CD4-positive, alpha-beta T cell (primary cell): ENCODE measurements at regions not wholly inside any gene's neighbourhood (a gene's known extent, or its start where the extent isn't known, plus 50 kb on each side); places are given as distances from the start of the nearest gene placed in this dataset.

ENCODE experiments used
- ATAC-seq: fragments of 200-7000 bp; cut with Tn5 transposase; one replicate; pipeline ENCODE4 v1.10.0; 2022; ENCODE audit warnings: mild to moderate bottlenecking; ENCODE audit not compliant: poor library complexity
- CTCF ChIA-PET: fragments of 350-600 bp; sonication (Branson Sonifier 250); formaldehyde crosslinking; loops from one replicate; lab custom pipeline; 2021; ENCODE audit warnings: antibody characterized with exemption, inconsistent platforms; lab: Charles Lee
- POLR2A ChIA-PET: fragments of 350-600 bp; sonication (Branson Sonifier 250); formaldehyde crosslinking; loops from one replicate; lab custom pipeline; 2021; ENCODE audit warnings: antibody characterized with exemption, inconsistent platforms; lab: Charles Lee
- DNase-seq, 14 experiments: peaks; one replicate each; pipeline ENCODE4 v3.0.0-alpha.2; 2013 to 2020; ENCODE audit warnings: mixed read lengths in 2 of 14
- H3K27ac ChIP-seq, 2 donors: one replicate each; pipeline versions ENCODE4 v1.5.1 to v1.7.0; 2013; ENCODE audit warnings: low read length in 2 of 2, low read depth in 1 of 2, mild to moderate bottlenecking in 1 of 2
- H3K27me3 ChIP-seq, 2 experiments: 1 replicate in 1 of 2; 2 replicates in 1 of 2; pipeline versions ENCODE4 v1.6.1 to v1.7.0; 2013; ENCODE audit warnings: low read length in 2 of 2, control low read depth in 1 of 2, mild to moderate bottlenecking in 1 of 2, moderate library complexity in 1 of 2; ENCODE audit not compliant: insufficient read depth in 2 of 2, control insufficient read depth in 1 of 2
- H3K36me3 ChIP-seq: one replicate; pipeline ENCODE4 v1.6.1; 2013; ENCODE audit warnings: low read length, control low read depth; ENCODE audit not compliant: insufficient read depth
- H3K4me1 ChIP-seq: one replicate; pipeline ENCODE4 v1.6.1; 2013; ENCODE audit warnings: low read length, control low read depth; ENCODE audit not compliant: insufficient read depth
- H3K4me3 ChIP-seq: one replicate; pipeline ENCODE4 v1.5.1; 2013; ENCODE audit warnings: mild to moderate bottlenecking, low read length, moderate library complexity
- H3K9me3 ChIP-seq, 2 experiments: 1 replicate in 1 of 2; 2 replicates in 1 of 2; pipeline versions ENCODE4 v1.6.1 to v1.7.0; 2013; ENCODE audit warnings: low read length in 2 of 2, mild to moderate bottlenecking in 2 of 2, control low read depth in 1 of 2, moderate library complexity in 1 of 2; ENCODE audit not compliant: control insufficient read depth in 1 of 2, insufficient read depth in 1 of 2
- H3K27ac Mint-ChIP-seq: one replicate; pipeline ENCODE4 v1.8.0; 2020; ENCODE audit warnings: mixed read lengths
- H3K27me3 Mint-ChIP-seq: one replicate; pipeline ENCODE4 v1.8.0; 2021; ENCODE audit warnings: mixed read lengths
- H3K36me3 Mint-ChIP-seq: one replicate; pipeline ENCODE4 v1.8.0; 2021; ENCODE audit warnings: low read depth, mixed read lengths
- H3K4me1 Mint-ChIP-seq: one replicate; pipeline ENCODE4 v1.8.0; 2021; ENCODE audit warnings: low read depth, mixed read lengths
- H3K4me3 Mint-ChIP-seq: one replicate; pipeline ENCODE4 v1.8.0; 2020; ENCODE audit warnings: mild to moderate bottlenecking, mixed read lengths
- H3K9me3 Mint-ChIP-seq: one replicate; pipeline ENCODE4 v1.8.0; 2020; ENCODE audit warnings: mixed read lengths
- intact Hi-C, 2 experiments: fragments of 100-400 bp; cut with DNase I in 1 of 2; cut with micrococcal nuclease in 1 of 2; formaldehyde crosslinking; loops; one replicate each; pipeline versions ENCODE4 v1.15.1 to v1.9.0; 2023 to 2025; cut with DNase I, micrococcal nuclease
- TF ChIP-seq, protein P1 (sequence below): fragments of 200-600 bp; IDR thresholded peaks from one replicate; pipeline ENCODE4 v1.8.0; 2022; ENCODE audit warnings: antibody characterized with exemption, mild to moderate bottlenecking

DNA sequence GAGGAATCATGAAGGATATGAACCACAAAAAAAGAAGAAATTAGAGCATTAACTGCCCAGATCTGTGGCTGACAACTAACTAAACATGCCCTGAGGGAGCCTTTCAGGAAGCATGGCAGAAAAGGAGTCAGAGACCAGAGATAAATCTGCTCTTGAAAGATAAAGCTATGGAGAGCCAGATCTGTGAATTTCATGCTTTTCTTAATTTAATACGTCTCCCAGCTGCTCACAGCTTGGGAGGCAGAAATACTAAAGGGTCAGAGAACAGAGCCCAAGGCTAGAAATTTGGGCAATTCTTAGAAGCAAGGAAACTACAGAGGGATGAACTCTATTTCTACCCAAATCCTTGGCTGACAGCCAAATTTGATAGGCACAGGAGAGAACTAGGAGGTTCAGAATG is 223.0 kb upstream of the DPP10 start:
- Histone ChIP-seq H3K27me3 (peaks cover 9 to 17% of the 10 kb centered on the region in 2 experiments), H3K4me3 (no peak overlapping the region), H3K36me3 (no peaks in the 10 kb centered on the region), H3K9me3 (no peaks in the 10 kb centered on the region), H3K27ac (no peak overlapping the region), H3K4me1 (no peaks in the 10 kb centered on the region)
- Mint-ChIP-seq H3K4me3 (no peak overlapping the region), H3K36me3 (no peaks in the 10 kb centered on the region), H3K27ac (no peak overlapping the region), H3K9me3 (no peaks in the 10 kb centered on the region), H3K4me1 (no peaks in the 10 kb centered on the region), H3K27me3 (peaks cover 55% of the 10 kb centered on the region)
- DNase-seq (no peak), ATAC-seq (no peak)
- TF ChIP-seq, protein P1, sequence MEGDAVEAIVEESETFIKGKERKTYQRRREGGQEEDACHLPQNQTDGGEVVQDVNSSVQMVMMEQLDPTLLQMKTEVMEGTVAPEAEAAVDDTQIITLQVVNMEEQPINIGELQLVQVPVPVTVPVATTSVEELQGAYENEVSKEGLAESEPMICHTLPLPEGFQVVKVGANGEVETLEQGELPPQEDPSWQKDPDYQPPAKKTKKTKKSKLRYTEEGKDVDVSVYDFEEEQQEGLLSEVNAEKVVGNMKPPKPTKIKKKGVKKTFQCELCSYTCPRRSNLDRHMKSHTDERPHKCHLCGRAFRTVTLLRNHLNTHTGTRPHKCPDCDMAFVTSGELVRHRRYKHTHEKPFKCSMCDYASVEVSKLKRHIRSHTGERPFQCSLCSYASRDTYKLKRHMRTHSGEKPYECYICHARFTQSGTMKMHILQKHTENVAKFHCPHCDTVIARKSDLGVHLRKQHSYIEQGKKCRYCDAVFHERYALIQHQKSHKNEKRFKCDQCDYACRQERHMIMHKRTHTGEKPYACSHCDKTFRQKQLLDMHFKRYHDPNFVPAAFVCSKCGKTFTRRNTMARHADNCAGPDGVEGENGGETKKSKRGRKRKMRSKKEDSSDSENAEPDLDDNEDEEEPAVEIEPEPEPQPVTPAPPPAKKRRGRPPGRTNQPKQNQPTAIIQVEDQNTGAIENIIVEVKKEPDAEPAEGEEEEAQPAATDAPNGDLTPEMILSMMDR = no peak
- CTCF ChIA-PET = no interaction called here
- POLR2A ChIA-PET = no interaction called here
- intact Hi-C loops = no loop called here

GRCh38 chr2:114222344-114222743 is 220.1 kb upstream of the DPP10 start:
- TF ChIP-seq, protein P1 = no peak
- Histone ChIP-seq H3K4me3 (no peak overlapping the region), H3K27ac (no peak overlapping the region), H3K36me3 (no peaks in the 10 kb centered on the region), H3K9me3 (no peaks in the 10 kb centered on the region), H3K27me3 (peaks cover 9 to 12% of the 10 kb centered on the region in 2 experiments), H3K4me1 (no peaks in the 10 kb centered on the region)
- Mint-ChIP-seq H3K4me3 (no peak overlapping the region), H3K9me3 (no peaks in the 10 kb centered on the region), H3K27ac (no peak overlapping the region), H3K4me1 (no peaks in the 10 kb centered on the region), H3K36me3 (no peaks in the 10 kb centered on the region), H3K27me3 (peaks cover 31% of the 10 kb centered on the region)
- CTCF ChIA-PET = no interaction called here
- intact Hi-C loops = no loop called here
- ATAC-seq (no peak), DNase-seq (no peak)
- POLR2A ChIA-PET = no interaction called here

GRCh38 chr2:114231921-114232320 is 210.5 kb upstream of the DPP10 start:
- H3K27me3 Mint-ChIP-seq = peaks cover 37% of the 10 kb centered on the region

More at GRCh38 chr2:114231921-114232320, 210.5 kb upstream of the DPP10 start:
- no peaks in the 10 kb centered on the region for H3K9me3 Mint-ChIP-seq
- Histone ChIP-seq H3K36me3 (no peaks in the 10 kb centered on the region), H3K27me3 (peaks cover 0 to 4% of the 10 kb centered on the region in 2 experiments), H3K27ac (no peak overlapping the region), H3K9me3 (peaks cover 0 to 6% of the 10 kb centered on the region in 2 experiments), H3K4me1 (no peaks in the 10 kb centered on the region), H3K4me3 (no peak overlapping the region)
- DNase-seq (no peak), ATAC-seq (no peak)
- no peak overlapping the region for H3K27ac Mint-ChIP-seq
- POLR2A ChIA-PET = interaction anchor here (0.6 kb wide), 1 partner anchor 203 kb away, joined by 3 read pairs; no protein-coding TSS in a partner anchor
- H3K4me3 Mint-ChIP-seq = no peak overlapping the region
- intact Hi-C loops = no loop called here
- H3K4me1 Mint-ChIP-seq = no peaks in the 10 kb centered on the region
- TF ChIP-seq, protein P1 = no peak
- CTCF ChIA-PET = no interaction called here
- H3K36me3 Mint-ChIP-seq = no peaks in the 10 kb centered on the region
